ENCODE measurements at regions not wholly inside any gene's neighbourhood (a gene's known extent, or its start where the extent isn't known, plus 50 kb on each side); places are given as distances from the start of the nearest gene placed in this dataset.

GRCh38 chr5:15304914-15305834 lies 194.8 kb upstream of the FBXL7 start:
- no peak for TF ChIP-seq CTCF (IDR thresholded peaks at IDR 0.05; ENCODE audit: low read depth, low read length)
- TF ChIP-seq EZH2phosphoT487 (IDR thresholded peaks at IDR 0.05; ENCODE audit: low read depth): no peak

Data from OCI-LY3 (cell line).